A673 (cell line): ENCODE measurements at regions not wholly inside any gene's neighbourhood (a gene's known extent, or its start where the extent isn't known, plus 50 kb on each side); places are given as distances from the start of the nearest gene placed in this dataset.
A peak's percentile ranks its signal among the peaks of the same experiment; 100 is the strongest.

Source experiments
- BruUV-seq: library from RNA; stranded (reverse); fragments of 400-500 nt; replicated peaks from 2 replicates; lab custom pipeline; 2021; lab: Mats Ljungman, UMichigan
- CTCF ChIA-PET: fragments of 300-600 bp; sonication (Branson Sonifier 250); formaldehyde crosslinking; loops from one replicate; lab custom pipeline; 2022; ENCODE audit warnings: antibody characterized with exemption; lab: Charles Lee
- POLR2A ChIA-PET: fragments of 300-600 bp; sonication (Branson Sonifier 250); formaldehyde crosslinking; loops from one replicate; lab custom pipeline; 2022; ENCODE audit warnings: antibody characterized with exemption; ENCODE audit not compliant: low non-redundant PET; lab: Charles Lee
- DNase-seq: peaks from one replicate; pipeline ENCODE4 v3.0.0-alpha.2; 2015; ENCODE audit warnings: low spot score
- H3K27ac ChIP-seq: fragments of 200-600 bp; sonication (generic); 2 replicates; pipeline ENCODE4 v1.5.1; 2016; ENCODE audit warnings: mixed run types, low read depth, mild to moderate bottlenecking, mixed read lengths, antibody characterized with exemption, low read length; ENCODE audit not compliant: poor library complexity, severe bottlenecking
- H3K27me3 ChIP-seq: fragments of 200-600 bp; sonication (generic); replicated peaks from 2 replicates; pipeline ENCODE4 v1.6.1; 2017; ENCODE audit warnings: mixed run types, low read depth, mild to moderate bottlenecking, mixed read lengths, antibody characterized with exemption, low read length; ENCODE audit not compliant: insufficient read depth, poor library complexity
- H3K36me3 ChIP-seq: fragments of 200-600 bp; sonication (generic); 2 replicates; pipeline ENCODE4 v1.6.1; 2016; ENCODE audit warnings: mixed run types, mild to moderate bottlenecking, mixed read lengths, antibody characterized with exemption, low read length; ENCODE audit not compliant: insufficient read depth, poor library complexity, severe bottlenecking
- H3K4me1 ChIP-seq: fragments of 200-600 bp; sonication (generic); 2 replicates; pipeline ENCODE4 v1.6.1; 2017; ENCODE audit warnings: mixed run types, mild to moderate bottlenecking, mixed read lengths, antibody characterized with exemption, low read length; ENCODE audit not compliant: insufficient read depth, poor library complexity, severe bottlenecking
- H3K4me3 ChIP-seq: fragments of 200-600 bp; sonication (generic); 2 replicates; pipeline ENCODE4 v1.5.1; 2016; ENCODE audit warnings: low read depth, mixed run types, mild to moderate bottlenecking, mixed read lengths, low read length; ENCODE audit not compliant: poor library complexity, severe bottlenecking
- H3K9me3 ChIP-seq: fragments of 200-600 bp; sonication (generic); 2 replicates; pipeline ENCODE4 v1.6.1; 2016; ENCODE audit warnings: mixed run types, low read depth, mild to moderate bottlenecking, mixed read lengths, antibody characterized with exemption, low read length; ENCODE audit not compliant: poor library complexity, severe bottlenecking
- CTCF ChIP-seq: fragments of 300-800, 200-600 bp; sonication (generic); conservative IDR thresholded peaks from 2 replicates; pipeline ENCODE4 v1.5.1; 2017; ENCODE audit warnings: low read depth, mild to moderate bottlenecking, antibody characterized with exemption, low read length, moderate library complexity, mixed read lengths
- EZH2 ChIP-seq: fragments of 200-600 bp; sonication (generic); IDR thresholded peaks from 2 replicates; pipeline ENCODE4 v1.6.1; 2017; ENCODE audit warnings: borderline replicate concordance, low read depth, mild to moderate bottlenecking, mixed read lengths, antibody characterized with exemption, low read length; ENCODE audit not compliant: poor library complexity, severe bottlenecking
- intact Hi-C: fragments of 100-400 bp; cut with micrococcal nuclease; formaldehyde crosslinking; loops from one replicate; pipeline ENCODE4 v1.10.0; 2022; ENCODE audit not compliant: unreplicated experiment

GRCh38 chr2:62286089-62286785, 90.3 kb downstream of the B3GNT2 start:
- no peak overlapping the region for H3K4me3 ChIP-seq
- no TSS peak for BruUV-seq
- intact Hi-C loops: no loop called here
- H3K27ac ChIP-seq: no peak overlapping the region
- no peak for TF ChIP-seq CTCF
- TF ChIP-seq EZH2: no peak
- ChIA-PET POLR2A (no interaction called here), CTCF (no interaction called here)
- H3K4me1 ChIP-seq: peaks cover 3% of the 10 kb centered on the region
- no peaks in the 10 kb centered on the region for H3K9me3 ChIP-seq
- no peaks in the 10 kb centered on the region for H3K27me3 ChIP-seq
- no peak for DNase-seq
- H3K36me3 ChIP-seq: no peaks in the 10 kb centered on the region

DNA sequence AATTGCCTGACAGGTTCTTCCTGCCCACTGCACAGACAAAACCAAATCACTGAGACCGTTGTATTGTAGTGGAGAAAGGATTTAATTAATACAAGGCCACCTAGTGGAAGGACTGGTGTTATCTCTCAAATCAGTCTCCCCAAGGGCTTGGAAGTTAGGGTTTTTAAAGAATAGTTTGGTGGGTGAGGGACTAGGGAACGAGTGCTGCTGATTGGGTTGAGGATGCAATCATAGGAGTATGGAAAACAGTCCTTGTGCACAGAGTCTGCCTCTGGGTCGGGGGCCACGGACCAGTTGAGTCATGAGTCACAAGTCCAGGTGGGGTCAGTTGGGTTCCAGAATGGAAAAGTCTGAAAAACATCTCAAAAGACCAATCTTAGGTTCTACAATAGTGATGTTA, 89.1 kb downstream of the B3GNT2 start:
- POLR2A ChIA-PET: no interaction called here
- DNase-seq: no peak
- TF ChIP-seq CTCF (0 out of 2 replicates have a peak, but pooled peaks have one; percentile 15), EZH2 (no peak)
- peaks cover 3% of the 10 kb centered on the region for H3K4me1 ChIP-seq
- H3K9me3 ChIP-seq: no peaks in the 10 kb centered on the region
- CTCF ChIA-PET: no interaction called here
- no peaks in the 10 kb centered on the region for H3K36me3 ChIP-seq
- no peak overlapping the region for H3K27ac ChIP-seq
- intact Hi-C loops: no loop called here
- H3K27me3 ChIP-seq: no peaks in the 10 kb centered on the region
- H3K4me3 ChIP-seq: no peak overlapping the region
- BruUV-seq: no TSS peak

- intact Hi-C loops: no loop called here
- BruUV-seq: no TSS peak
- POLR2A ChIA-PET: no interaction called here
Observed at GRCh38 chr2:62284471-62284870, 88.6 kb downstream of the B3GNT2 start.

More at GRCh38 chr2:62284471-62284870, 88.6 kb downstream of the B3GNT2 start:
- no peak overlapping the region for H3K27ac ChIP-seq
- peaks cover 3% of the 10 kb centered on the region for H3K4me1 ChIP-seq
- no peak overlapping the region for H3K4me3 ChIP-seq
- H3K36me3 ChIP-seq: no peaks in the 10 kb centered on the region
- no peaks in the 10 kb centered on the region for H3K9me3 ChIP-seq
- TF ChIP-seq CTCF (no peak), EZH2 (no peak)
- no peak for DNase-seq
- H3K27me3 ChIP-seq: no peaks in the 10 kb centered on the region
- CTCF ChIA-PET: interaction anchor here (0.7 kb wide), 1 partner anchor 8 kb away, joined by 5 read pairs; no protein-coding TSS in a partner anchor
